Keratinocyte (primary cell): ENCODE measurements at regions not wholly inside any gene's neighbourhood (a gene's known extent, or its start where the extent isn't known, plus 50 kb on each side); places are given as distances from the start of the nearest gene placed in this dataset.

Experiments used
- DNase-seq: peaks from one replicate; pipeline ENCODE4 v3.0.0-alpha.2; 2011; ENCODE audit warnings: low read depth, missing footprints, low spot score
- FAIRE-seq: peaks from 2 replicates; lab custom pipeline; 2011; peaks lifted over from hg19 to GRCh38; lab: Jason Lieb, UNC
- H2AFZ ChIP-seq: 2 replicates; pipeline ENCODE4 v1.6.0; 2012; ENCODE audit warnings: low read length, control low read depth, inconsistent platforms; ENCODE audit not compliant: control insufficient read depth
- H3K27ac ChIP-seq: 2 replicates; pipeline ENCODE4 v1.5.1; 2011; ENCODE audit warnings: low read length; ENCODE audit not compliant: control insufficient read depth, insufficient read depth
- H3K27me3 ChIP-seq: 3 replicates; pipeline ENCODE4 v1.6.0; 2011; ENCODE audit warnings: low read length; ENCODE audit not compliant: control insufficient read depth, insufficient read depth; ENCODE audit errors: extremely low read depth
- H3K36me3 ChIP-seq, 2 experiments: 2 replicates in 1 of 2; 3 replicates in 1 of 2; pipeline ENCODE4 v1.5.1; 2011; ENCODE audit warnings: low read length in 2 of 2, mild to moderate bottlenecking in 1 of 2; ENCODE audit not compliant: control insufficient read depth in 2 of 2, insufficient read depth in 2 of 2; ENCODE audit errors: extremely low read depth in 1 of 2
- H3K4me1 ChIP-seq: 3 replicates; pipeline ENCODE4 v1.5.1; 2011; ENCODE audit warnings: low read length; ENCODE audit not compliant: control insufficient read depth, insufficient read depth; ENCODE audit errors: extremely low read depth
- H3K4me2 ChIP-seq: 3 replicates; pipeline ENCODE4 v1.6.0; 2011; ENCODE audit warnings: low read depth, low read length; ENCODE audit not compliant: control insufficient read depth, insufficient read depth; ENCODE audit errors: extremely low read depth
- H3K4me3 ChIP-seq, 3 experiments: fragments of 200-600 bp in 1 of 3; sonication (generic) in 1 of 3; 2 replicates in 2 of 3; 3 replicates in 1 of 3; pipeline ENCODE4 v1.5.1; 2011 to 2016; ENCODE audit warnings: low read length in 3 of 3, mild to moderate bottlenecking in 3 of 3, control low read depth in 2 of 3, inconsistent platforms in 1 of 3, low read depth in 1 of 3, mixed read lengths in 1 of 3, mixed run types in 1 of 3, moderate library complexity in 1 of 3; ENCODE audit not compliant: control insufficient read depth in 2 of 3, insufficient read depth in 2 of 3; ENCODE audit errors: extremely low read depth in 1 of 3
- H3K79me2 ChIP-seq: 2 replicates; pipeline ENCODE4 v1.6.0; 2012; ENCODE audit warnings: low read length; ENCODE audit not compliant: control insufficient read depth, insufficient read depth
- H3K9ac ChIP-seq: 3 replicates; pipeline ENCODE4 v1.6.0; 2011; ENCODE audit warnings: low read length; ENCODE audit not compliant: control insufficient read depth, insufficient read depth; ENCODE audit errors: extremely low read depth
- H3K9me1 ChIP-seq: 3 replicates; pipeline ENCODE4 v1.6.0; 2011; ENCODE audit warnings: low read length; ENCODE audit not compliant: control insufficient read depth, insufficient read depth; ENCODE audit errors: extremely low read depth
- H3K9me3 ChIP-seq: 2 replicates; pipeline ENCODE4 v1.5.1; 2012; ENCODE audit warnings: low read depth, low read length; ENCODE audit not compliant: control insufficient read depth
- H4K20me1 ChIP-seq: 3 replicates; pipeline ENCODE4 v1.6.0; 2011; ENCODE audit warnings: low read length; ENCODE audit not compliant: control insufficient read depth, insufficient read depth; ENCODE audit errors: extremely low read depth
- CTCF ChIP-seq, 3 experiments: IDR thresholded peaks in 1 of 3; conservative IDR thresholded peaks in 1 of 3; optimal IDR thresholded peaks in 1 of 3; 2 replicates in 2 of 3; 3 replicates in 1 of 3; pipeline versions ENCODE3 to v1.5.1; 2011; ENCODE audit warnings: low read length in 3 of 3, mild to moderate bottlenecking in 3 of 3, moderate library complexity in 2 of 3, control low read depth in 1 of 3, inconsistent platforms in 1 of 3; ENCODE audit not compliant: insufficient read depth in 2 of 3; ENCODE audit errors: extremely low read depth in 1 of 3
- EZH2 ChIP-seq: IDR thresholded peaks from one replicate; pipeline ENCODE4 v1.6.1; 2012; ENCODE audit warnings: inconsistent platforms, mild to moderate bottlenecking, low read length, moderate library complexity
- dilution Hi-C: fragments of 300-500 bp; cut with MboI; formaldehyde crosslinking; loops from one replicate; pipeline ENCODE4 v1.7.0; 2020; ENCODE audit warnings: low sequenced_read_pairs; ENCODE audit not compliant: extremely low pct_ligation_motif_present

GRCh38 chr2:235343869-235344268 is 150.0 kb upstream of the AGAP1 start:
- H3K4me3 ChIP-seq: no peak overlapping the region
- H3K27me3 ChIP-seq: peaks cover 11% of the 10 kb centered on the region
- H3K9me1 ChIP-seq: no peaks in the 10 kb centered on the region
- no peaks in the 10 kb centered on the region for H3K36me3 ChIP-seq
- TF ChIP-seq EZH2: no peak
- TF ChIP-seq CTCF (optimal IDR thresholded peaks at IDR 0.05 in 1 of 3, IDR thresholded peaks at IDR 0.05 in 1 of 3, conservative IDR thresholded peaks at IDR 0.05 in 1 of 3; ENCODE audit: extremely low read depth in 1 of 3, insufficient read depth in 2 of 3, low read length in 3 of 3): no peak
- no peaks in the 10 kb centered on the region for H4K20me1 ChIP-seq
- H3K27ac ChIP-seq: no peak overlapping the region
- no peak overlapping the region for H3K4me2 ChIP-seq
- dilution Hi-C loops: no loop called here
- no peak for FAIRE-seq
- no peak overlapping the region for H2AFZ ChIP-seq
- no peak for DNase-seq
- no peaks in the 10 kb centered on the region for H3K79me2 ChIP-seq
- H3K9me3 ChIP-seq: no peaks in the 10 kb centered on the region
- H3K9ac ChIP-seq: no peak overlapping the region
- H3K4me1 ChIP-seq: no peaks in the 10 kb centered on the region

- FAIRE-seq (no peak), DNase-seq (no peak)
- dilution Hi-C loops: no loop called here
- H3K36me3 ChIP-seq: no peaks in the 10 kb centered on the region
- H3K9me1 ChIP-seq: no peaks in the 10 kb centered on the region
- no peaks in the 10 kb centered on the region for H3K4me1 ChIP-seq
- no peak overlapping the region for H3K27ac ChIP-seq
- peaks cover 11% of the 10 kb centered on the region for H3K27me3 ChIP-seq
- TF ChIP-seq CTCF (optimal IDR thresholded peaks at IDR 0.05 in 1 of 3, IDR thresholded peaks at IDR 0.05 in 1 of 3, conservative IDR thresholded peaks at IDR 0.05 in 1 of 3; ENCODE audit: extremely low read depth in 1 of 3, insufficient read depth in 2 of 3, low read length in 3 of 3): no peak
- no peak overlapping the region for H2AFZ ChIP-seq
- no peaks in the 10 kb centered on the region for H3K9me3 ChIP-seq
- H3K9ac ChIP-seq: no peak overlapping the region
- H3K4me2 ChIP-seq: no peak overlapping the region
- no peaks in the 10 kb centered on the region for H4K20me1 ChIP-seq
- H3K79me2 ChIP-seq: no peaks in the 10 kb centered on the region
- no peak overlapping the region for H3K4me3 ChIP-seq
Measured at GRCh38 chr2:235345745-235346144, 148.1 kb upstream of the AGAP1 start.
